Keratinocyte (primary cell): ENCODE measurements at regions not wholly inside any gene's neighbourhood (a gene's known extent, or its start where the extent isn't known, plus 50 kb on each side); places are given as distances from the start of the nearest gene placed in this dataset.

Source experiments
- DNase-seq: peaks from one replicate; pipeline ENCODE4 v3.0.0-alpha.2; 2011; ENCODE audit warnings: low read depth, missing footprints, low spot score
- FAIRE-seq: peaks from 2 replicates; lab custom pipeline; 2011; peaks lifted over from hg19 to GRCh38; lab: Jason Lieb, UNC
- H2AFZ ChIP-seq: 2 replicates; pipeline ENCODE4 v1.6.0; 2012; ENCODE audit warnings: low read length, control low read depth, inconsistent platforms; ENCODE audit not compliant: control insufficient read depth
- H3K27ac ChIP-seq: 2 replicates; pipeline ENCODE4 v1.5.1; 2011; ENCODE audit warnings: low read length; ENCODE audit not compliant: control insufficient read depth, insufficient read depth
- H3K27me3 ChIP-seq: 3 replicates; pipeline ENCODE4 v1.6.0; 2011; ENCODE audit warnings: low read length; ENCODE audit not compliant: control insufficient read depth, insufficient read depth; ENCODE audit errors: extremely low read depth
- H3K36me3 ChIP-seq, 2 experiments: 2 replicates in 1 of 2; 3 replicates in 1 of 2; pipeline ENCODE4 v1.5.1; 2011; ENCODE audit warnings: low read length in 2 of 2, mild to moderate bottlenecking in 1 of 2; ENCODE audit not compliant: control insufficient read depth in 2 of 2, insufficient read depth in 2 of 2; ENCODE audit errors: extremely low read depth in 1 of 2
- H3K4me1 ChIP-seq: 3 replicates; pipeline ENCODE4 v1.5.1; 2011; ENCODE audit warnings: low read length; ENCODE audit not compliant: control insufficient read depth, insufficient read depth; ENCODE audit errors: extremely low read depth
- H3K4me2 ChIP-seq: 3 replicates; pipeline ENCODE4 v1.6.0; 2011; ENCODE audit warnings: low read depth, low read length; ENCODE audit not compliant: control insufficient read depth, insufficient read depth; ENCODE audit errors: extremely low read depth
- H3K4me3 ChIP-seq, 3 experiments: fragments of 200-600 bp in 1 of 3; sonication (generic) in 1 of 3; 2 replicates in 2 of 3; 3 replicates in 1 of 3; pipeline ENCODE4 v1.5.1; 2011 to 2016; ENCODE audit warnings: low read length in 3 of 3, mild to moderate bottlenecking in 3 of 3, control low read depth in 2 of 3, inconsistent platforms in 1 of 3, low read depth in 1 of 3, mixed read lengths in 1 of 3, mixed run types in 1 of 3, moderate library complexity in 1 of 3; ENCODE audit not compliant: control insufficient read depth in 2 of 3, insufficient read depth in 2 of 3; ENCODE audit errors: extremely low read depth in 1 of 3
- H3K79me2 ChIP-seq: 2 replicates; pipeline ENCODE4 v1.6.0; 2012; ENCODE audit warnings: low read length; ENCODE audit not compliant: control insufficient read depth, insufficient read depth
- H3K9ac ChIP-seq: 3 replicates; pipeline ENCODE4 v1.6.0; 2011; ENCODE audit warnings: low read length; ENCODE audit not compliant: control insufficient read depth, insufficient read depth; ENCODE audit errors: extremely low read depth
- H3K9me1 ChIP-seq: 3 replicates; pipeline ENCODE4 v1.6.0; 2011; ENCODE audit warnings: low read length; ENCODE audit not compliant: control insufficient read depth, insufficient read depth; ENCODE audit errors: extremely low read depth
- H3K9me3 ChIP-seq: 2 replicates; pipeline ENCODE4 v1.5.1; 2012; ENCODE audit warnings: low read depth, low read length; ENCODE audit not compliant: control insufficient read depth
- H4K20me1 ChIP-seq: 3 replicates; pipeline ENCODE4 v1.6.0; 2011; ENCODE audit warnings: low read length; ENCODE audit not compliant: control insufficient read depth, insufficient read depth; ENCODE audit errors: extremely low read depth
- EZH2 ChIP-seq: IDR thresholded peaks from one replicate; pipeline ENCODE4 v1.6.1; 2012; ENCODE audit warnings: inconsistent platforms, mild to moderate bottlenecking, low read length, moderate library complexity
- dilution Hi-C: fragments of 300-500 bp; cut with MboI; formaldehyde crosslinking; loops from one replicate; pipeline ENCODE4 v1.7.0; 2020; ENCODE audit warnings: low sequenced_read_pairs; ENCODE audit not compliant: extremely low pct_ligation_motif_present
- TF ChIP-seq, protein P1 (sequence below), 3 experiments: IDR thresholded peaks in 1 of 3; conservative IDR thresholded peaks in 1 of 3; optimal IDR thresholded peaks in 1 of 3; 2 replicates in 2 of 3; 3 replicates in 1 of 3; pipeline versions ENCODE3 to v1.5.1; 2011; ENCODE audit warnings: low read length in 3 of 3, mild to moderate bottlenecking in 3 of 3, moderate library complexity in 2 of 3, control low read depth in 1 of 3, inconsistent platforms in 1 of 3; ENCODE audit not compliant: insufficient read depth in 2 of 3; ENCODE audit errors: extremely low read depth in 1 of 3

- no peaks in the 10 kb centered on the region for H4K20me1 ChIP-seq
- no peaks in the 10 kb centered on the region for H3K9me1 ChIP-seq
- H3K9ac ChIP-seq = no peak overlapping the region
- DNase-seq (no peak), FAIRE-seq (no peak)
- dilution Hi-C loops = no loop called here
- no peak overlapping the region for H2AFZ ChIP-seq
- no peak overlapping the region for H3K4me2 ChIP-seq
- no peaks in the 10 kb centered on the region for H3K27me3 ChIP-seq
- H3K4me3 ChIP-seq = no peak overlapping the region
- no peaks in the 10 kb centered on the region for H3K36me3 ChIP-seq
- H3K9me3 ChIP-seq = no peaks in the 10 kb centered on the region
- no peaks in the 10 kb centered on the region for H3K4me1 ChIP-seq
- TF ChIP-seq, protein P1, sequence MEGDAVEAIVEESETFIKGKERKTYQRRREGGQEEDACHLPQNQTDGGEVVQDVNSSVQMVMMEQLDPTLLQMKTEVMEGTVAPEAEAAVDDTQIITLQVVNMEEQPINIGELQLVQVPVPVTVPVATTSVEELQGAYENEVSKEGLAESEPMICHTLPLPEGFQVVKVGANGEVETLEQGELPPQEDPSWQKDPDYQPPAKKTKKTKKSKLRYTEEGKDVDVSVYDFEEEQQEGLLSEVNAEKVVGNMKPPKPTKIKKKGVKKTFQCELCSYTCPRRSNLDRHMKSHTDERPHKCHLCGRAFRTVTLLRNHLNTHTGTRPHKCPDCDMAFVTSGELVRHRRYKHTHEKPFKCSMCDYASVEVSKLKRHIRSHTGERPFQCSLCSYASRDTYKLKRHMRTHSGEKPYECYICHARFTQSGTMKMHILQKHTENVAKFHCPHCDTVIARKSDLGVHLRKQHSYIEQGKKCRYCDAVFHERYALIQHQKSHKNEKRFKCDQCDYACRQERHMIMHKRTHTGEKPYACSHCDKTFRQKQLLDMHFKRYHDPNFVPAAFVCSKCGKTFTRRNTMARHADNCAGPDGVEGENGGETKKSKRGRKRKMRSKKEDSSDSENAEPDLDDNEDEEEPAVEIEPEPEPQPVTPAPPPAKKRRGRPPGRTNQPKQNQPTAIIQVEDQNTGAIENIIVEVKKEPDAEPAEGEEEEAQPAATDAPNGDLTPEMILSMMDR (optimal IDR thresholded peaks at IDR 0.05 in 1 of 3, IDR thresholded peaks at IDR 0.05 in 1 of 3, conservative IDR thresholded peaks at IDR 0.05 in 1 of 3; ENCODE audit: extremely low read depth in 1 of 3, insufficient read depth in 2 of 3, low read length in 3 of 3) = no peak
- TF ChIP-seq EZH2 = no peak
- no peak overlapping the region for H3K27ac ChIP-seq
- H3K79me2 ChIP-seq = no peaks in the 10 kb centered on the region
These were observed 431.8 kb upstream of the FZD8 start for GRCh38 chr10:36073796-36074345.

DNA sequence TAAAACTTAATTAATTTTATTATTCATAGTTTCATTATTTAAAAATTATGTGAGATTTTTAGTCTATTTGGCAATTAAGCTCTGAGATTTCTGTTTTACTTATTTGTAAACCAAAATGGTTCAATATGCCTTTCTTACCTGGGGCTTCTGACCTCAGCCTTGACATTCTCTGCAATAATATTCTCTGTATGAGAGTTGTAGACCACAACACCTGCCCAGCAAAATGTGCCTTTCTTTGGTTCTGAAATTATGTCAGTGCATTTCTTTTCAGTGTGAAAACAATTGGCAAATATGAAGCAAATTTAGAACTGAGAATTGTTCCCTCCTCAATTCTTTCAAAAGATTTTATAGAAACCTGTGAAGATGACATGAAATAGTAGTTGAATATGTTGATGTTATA lies 426.4 kb upstream of the FZD8 start:
- Histone ChIP-seq H3K36me3 (no peaks in the 10 kb centered on the region), H3K27ac (no peak overlapping the region), H3K9me1 (no peaks in the 10 kb centered on the region), H3K9me3 (peaks cover 12% of the 10 kb centered on the region), H3K79me2 (no peaks in the 10 kb centered on the region), H3K4me2 (no peak overlapping the region), H3K9ac (no peak overlapping the region), H3K4me3 (no peak overlapping the region), H3K4me1 (no peaks in the 10 kb centered on the region), H3K27me3 (no peaks in the 10 kb centered on the region), H4K20me1 (no peaks in the 10 kb centered on the region), H2AFZ (no peak overlapping the region)
- DNase-seq (no peak), FAIRE-seq (no peak)
- no peak for TF ChIP-seq EZH2
- dilution Hi-C loops = no loop called here

- H3K4me1 ChIP-seq = no peaks in the 10 kb centered on the region
- no peak overlapping the region for H2AFZ ChIP-seq
- H3K36me3 ChIP-seq = no peaks in the 10 kb centered on the region
- H3K4me3 ChIP-seq = no peak overlapping the region
- TF ChIP-seq, protein P1 (optimal IDR thresholded peaks at IDR 0.05 in 1 of 3, IDR thresholded peaks at IDR 0.05 in 1 of 3, conservative IDR thresholded peaks at IDR 0.05 in 1 of 3; ENCODE audit: extremely low read depth in 1 of 3, insufficient read depth in 2 of 3, low read length in 3 of 3) = no peak
- TF ChIP-seq EZH2 = no peak
- dilution Hi-C loops = no loop called here
- no peak overlapping the region for H3K4me2 ChIP-seq
- no peaks in the 10 kb centered on the region for H3K79me2 ChIP-seq
- no peaks in the 10 kb centered on the region for H3K9me1 ChIP-seq
- no peak for FAIRE-seq
- peaks cover 12% of the 10 kb centered on the region for H3K9me3 ChIP-seq
- DNase-seq = no peak
- no peaks in the 10 kb centered on the region for H3K27me3 ChIP-seq
- H4K20me1 ChIP-seq = no peaks in the 10 kb centered on the region
- no peak overlapping the region for H3K9ac ChIP-seq
- H3K27ac ChIP-seq = no peak overlapping the region
These were observed 425.7 kb upstream of the FZD8 start for GRCh38 chr10:36067748-36068147.
